Adrenal gland (tissue), 5 donors: ENCODE measurements at regions not wholly inside any gene's neighbourhood (a gene's known extent, or its start where the extent isn't known, plus 50 kb on each side); places are given as distances from the start of the nearest gene placed in this dataset.
"Not testable (repeated sequence)": the region's sequence is repeated elsewhere in the genome, so short reads cannot be mapped to it uniquely, and the experiment has no call there.

ENCODE experiments used
- CTCF ChIP-seq, 6 experiments: fragments of 450-650 bp in 4 of 6; fragments of 200-600 bp in 2 of 6; sonication (generic) in 1 of 6; IDR thresholded peaks; 1 replicate in 5 of 6; 2 replicates in 1 of 6; pipeline versions ENCODE4 v1.5.1 to v1.8.0; 2016 to 2021; ENCODE audit warnings: antibody characterized with exemption in 6 of 6, mild to moderate bottlenecking in 2 of 6, moderate library complexity in 1 of 6
- POLR2A ChIP-seq, 2 donors: fragments of 450-650 bp; IDR thresholded peaks; one replicate each; pipeline ENCODE4 v1.6.1; 2017; ENCODE audit warnings: antibody characterized with exemption in 2 of 2, mild to moderate bottlenecking in 2 of 2, moderate library complexity in 1 of 2
- donor health status: DM: no; HTN: no; CAD: no.

- not testable (repeated sequence) for TF ChIP-seq CTCF, POLR2A (IDR thresholded peaks at IDR 0.05)
Measured at GRCh38 chr10:84019854-84020458, 119.4 kb upstream of the GHITM start.
